ENCODE measurements at regions not wholly inside any gene's neighbourhood (a gene's known extent, or its start where the extent isn't known, plus 50 kb on each side); places are given as distances from the start of the nearest gene placed in this dataset.

DNA sequence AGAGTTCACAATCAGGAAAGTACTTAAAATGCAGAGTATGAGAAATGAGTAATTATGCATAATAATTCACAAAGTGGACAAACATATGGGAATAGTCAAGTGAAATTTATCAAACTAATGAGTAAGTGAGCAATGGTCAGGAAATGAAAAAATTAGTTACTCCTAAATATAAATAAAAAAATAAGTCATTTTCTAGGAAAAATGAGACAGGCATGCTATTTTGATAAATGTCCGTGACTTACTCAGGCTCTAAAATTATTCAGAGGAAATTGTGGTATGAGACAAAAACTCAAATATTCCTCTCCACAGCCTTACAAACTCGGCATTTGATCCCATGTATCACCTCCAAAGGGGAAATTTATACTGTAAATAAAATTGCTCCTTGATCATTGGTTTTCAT is 181.2 kb downstream of the COX18 start:
- TF ChIP-seq, protein P1, sequence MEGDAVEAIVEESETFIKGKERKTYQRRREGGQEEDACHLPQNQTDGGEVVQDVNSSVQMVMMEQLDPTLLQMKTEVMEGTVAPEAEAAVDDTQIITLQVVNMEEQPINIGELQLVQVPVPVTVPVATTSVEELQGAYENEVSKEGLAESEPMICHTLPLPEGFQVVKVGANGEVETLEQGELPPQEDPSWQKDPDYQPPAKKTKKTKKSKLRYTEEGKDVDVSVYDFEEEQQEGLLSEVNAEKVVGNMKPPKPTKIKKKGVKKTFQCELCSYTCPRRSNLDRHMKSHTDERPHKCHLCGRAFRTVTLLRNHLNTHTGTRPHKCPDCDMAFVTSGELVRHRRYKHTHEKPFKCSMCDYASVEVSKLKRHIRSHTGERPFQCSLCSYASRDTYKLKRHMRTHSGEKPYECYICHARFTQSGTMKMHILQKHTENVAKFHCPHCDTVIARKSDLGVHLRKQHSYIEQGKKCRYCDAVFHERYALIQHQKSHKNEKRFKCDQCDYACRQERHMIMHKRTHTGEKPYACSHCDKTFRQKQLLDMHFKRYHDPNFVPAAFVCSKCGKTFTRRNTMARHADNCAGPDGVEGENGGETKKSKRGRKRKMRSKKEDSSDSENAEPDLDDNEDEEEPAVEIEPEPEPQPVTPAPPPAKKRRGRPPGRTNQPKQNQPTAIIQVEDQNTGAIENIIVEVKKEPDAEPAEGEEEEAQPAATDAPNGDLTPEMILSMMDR (IDR thresholded peaks at IDR 0.05 in 4 of 5, conservative IDR thresholded peaks at IDR 0.05 in 1 of 5) = no peak
- TF ChIP-seq POLR2A (IDR thresholded peaks at IDR 0.05) = no peak

Measured in gastrocnemius medialis (tissue), 4 donors.